ENCODE measurements at regions not wholly inside any gene's neighbourhood (a gene's known extent, or its start where the extent isn't known, plus 50 kb on each side); places are given as distances from the start of the nearest gene placed in this dataset.

DNA sequence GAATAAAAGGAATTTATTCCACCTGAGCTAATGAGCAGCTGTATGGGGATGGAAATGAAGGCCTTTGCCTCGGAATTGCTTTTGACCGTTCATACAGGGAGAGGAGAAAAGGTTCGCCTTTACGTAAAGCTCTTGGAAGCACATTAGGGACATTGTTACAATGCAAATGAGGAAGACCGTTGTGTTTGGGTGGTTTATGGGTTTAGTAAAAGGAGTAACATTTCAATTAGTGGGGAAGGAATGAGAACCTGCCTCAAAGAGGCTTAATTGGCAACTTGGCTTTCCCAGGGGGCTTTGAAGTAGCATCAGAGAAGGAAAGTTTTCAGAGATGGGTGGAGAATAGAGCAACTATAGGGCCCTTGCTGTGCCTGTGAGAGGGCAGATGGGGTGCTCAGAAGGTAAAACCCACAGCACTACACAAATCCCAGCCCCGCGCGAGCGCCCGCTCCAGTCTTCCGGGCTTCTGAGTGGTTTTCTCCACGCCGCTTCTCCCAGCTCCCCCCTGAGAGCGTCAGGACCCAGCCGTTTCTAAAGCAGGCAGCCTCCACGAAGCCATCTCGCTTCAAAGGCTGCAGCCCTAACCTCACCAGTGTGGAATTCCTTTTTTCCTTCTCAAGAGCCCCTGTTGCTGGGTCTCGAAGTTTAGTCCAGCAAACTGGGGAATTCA lies 192.0 kb upstream of the HES1 start:
- Mint-ChIP-seq H3K36me3 (ENCODE audit: low read depth) (no peaks in the 10 kb centered on the region), H3K27me3 (peaks cover 27% of the 10 kb centered on the region), H3K4me3 (no peak overlapping the region), H3K27ac (no peak overlapping the region), H3K4me1 (peaks cover 4% of the 10 kb centered on the region)
- no peaks in the 10 kb centered on the region for H3K9me3 ChIP-seq (ENCODE audit: control insufficient read depth, low read length, poor library complexity, severe bottlenecking)
- DNase-seq (no peak), ATAC-seq (no peak)

DNA sequence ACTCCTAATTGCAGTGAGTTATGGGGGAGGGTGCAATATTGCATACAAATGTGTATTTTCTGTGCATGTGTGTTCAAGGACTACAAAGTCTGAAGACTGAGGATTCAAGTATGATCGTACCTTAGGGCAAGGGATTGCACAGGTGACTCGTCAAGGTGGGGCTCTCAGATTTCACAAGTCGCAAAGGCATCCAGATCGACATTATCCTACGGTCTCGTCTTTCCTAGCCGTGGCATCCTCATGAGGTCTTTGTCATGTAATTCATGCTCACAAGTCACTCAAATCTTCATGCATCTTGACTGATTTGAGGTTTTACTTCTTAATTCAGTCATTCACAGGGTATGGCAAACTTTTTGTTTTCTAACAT lies 191.4 kb upstream of the HES1 start:
- ATAC-seq (no peak), DNase-seq (no peak)
- H3K36me3 Mint-ChIP-seq (ENCODE audit: low read depth) = no peaks in the 10 kb centered on the region
- peaks cover 4% of the 10 kb centered on the region for H3K4me1 Mint-ChIP-seq
- peaks cover 32% of the 10 kb centered on the region for H3K27me3 Mint-ChIP-seq
- H3K4me3 Mint-ChIP-seq = no peak overlapping the region
- no peak overlapping the region for H3K27ac Mint-ChIP-seq
- no peaks in the 10 kb centered on the region for H3K9me3 ChIP-seq (ENCODE audit: control insufficient read depth, low read length, poor library complexity, severe bottlenecking)

DNA sequence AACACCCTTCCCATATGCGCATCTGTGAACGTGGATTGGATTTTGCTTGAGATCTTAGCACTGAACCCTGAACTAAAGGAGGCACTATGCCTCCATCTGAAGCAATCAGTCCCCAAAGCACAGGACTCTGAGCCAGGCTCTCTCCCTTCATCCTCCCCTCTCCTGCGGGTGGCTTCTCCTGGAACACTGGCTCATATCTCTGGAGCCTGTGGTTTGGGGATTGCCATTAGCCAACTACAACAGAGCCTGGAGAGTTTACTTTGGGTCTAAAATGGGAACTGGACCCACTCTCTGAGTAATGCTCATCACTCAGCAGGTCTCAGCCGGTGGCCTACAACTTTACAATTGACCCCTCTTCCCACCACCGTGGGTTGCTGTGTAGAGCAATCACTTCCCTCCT lies 190.8 kb upstream of the HES1 start:
- peaks cover 4% of the 10 kb centered on the region for H3K4me1 Mint-ChIP-seq
- no peak for ATAC-seq
- DNase-seq = no peak

DNA sequence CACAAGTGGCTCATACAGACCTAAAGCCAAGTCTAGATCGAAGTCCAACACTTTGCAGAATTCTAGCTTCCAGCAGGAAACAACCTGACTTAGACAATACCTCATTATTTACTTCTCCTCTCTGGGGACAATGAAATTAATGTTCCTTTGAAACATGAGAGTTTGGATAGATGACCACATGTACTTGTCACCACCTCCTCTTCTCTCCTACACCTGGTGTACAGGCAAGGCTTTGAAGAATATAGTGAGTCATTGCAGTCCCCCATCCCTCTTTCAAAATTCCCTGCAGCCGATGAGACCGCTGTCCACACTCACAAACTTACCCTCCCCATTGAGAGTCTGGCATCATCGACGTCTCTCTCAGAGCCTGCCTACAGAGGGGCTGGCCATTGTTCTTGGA lies 189.0 kb upstream of the HES1 start:
- ATAC-seq = no peak
- Mint-ChIP-seq H3K4me1 (peaks cover 4% of the 10 kb centered on the region), H3K4me3 (no peak overlapping the region), H3K27ac (no peak overlapping the region), H3K27me3 (peaks cover 43% of the 10 kb centered on the region), H3K36me3 (ENCODE audit: low read depth) (no peaks in the 10 kb centered on the region)
- DNase-seq = no peak
- no peaks in the 10 kb centered on the region for H3K9me3 ChIP-seq (ENCODE audit: control insufficient read depth, low read length, poor library complexity, severe bottlenecking)

More for the DNA sequence above, 190.8 kb upstream of the HES1 start:
- no peaks in the 10 kb centered on the region for H3K9me3 ChIP-seq (ENCODE audit: control insufficient read depth, low read length, poor library complexity, severe bottlenecking)
- Mint-ChIP-seq H3K36me3 (ENCODE audit: low read depth) (no peaks in the 10 kb centered on the region), H3K27me3 (peaks cover 37% of the 10 kb centered on the region), H3K4me3 (no peak overlapping the region), H3K27ac (no peak overlapping the region)

DNA sequence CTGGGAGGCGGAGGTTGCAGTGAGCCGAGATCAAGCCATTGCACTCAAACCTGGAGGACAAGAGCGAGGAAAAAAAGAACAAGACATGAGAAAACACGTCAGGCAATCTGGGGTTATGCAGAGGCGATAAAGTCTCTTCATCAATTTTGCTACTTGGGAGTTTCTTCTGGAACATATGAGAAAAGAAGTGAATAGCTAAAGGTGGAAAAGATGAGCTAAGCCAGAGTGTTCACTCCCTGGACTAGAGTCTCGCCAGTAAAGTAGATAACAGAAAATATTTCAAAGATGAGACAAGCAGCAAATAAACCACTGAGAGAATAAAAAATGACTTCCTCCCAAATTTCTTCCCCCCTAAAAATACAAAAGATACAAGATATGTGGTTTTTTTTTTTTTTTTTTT lies 188.4 kb upstream of the HES1 start:
- DNase-seq = no peak
- ATAC-seq = no peak
- Mint-ChIP-seq H3K27ac (no peak overlapping the region), H3K27me3 (peaks cover 43% of the 10 kb centered on the region), H3K36me3 (ENCODE audit: low read depth) (no peaks in the 10 kb centered on the region), H3K4me1 (peaks cover 4% of the 10 kb centered on the region), H3K4me3 (no peak overlapping the region)
- no peaks in the 10 kb centered on the region for H3K9me3 ChIP-seq (ENCODE audit: control insufficient read depth, low read length, poor library complexity, severe bottlenecking)

DNA sequence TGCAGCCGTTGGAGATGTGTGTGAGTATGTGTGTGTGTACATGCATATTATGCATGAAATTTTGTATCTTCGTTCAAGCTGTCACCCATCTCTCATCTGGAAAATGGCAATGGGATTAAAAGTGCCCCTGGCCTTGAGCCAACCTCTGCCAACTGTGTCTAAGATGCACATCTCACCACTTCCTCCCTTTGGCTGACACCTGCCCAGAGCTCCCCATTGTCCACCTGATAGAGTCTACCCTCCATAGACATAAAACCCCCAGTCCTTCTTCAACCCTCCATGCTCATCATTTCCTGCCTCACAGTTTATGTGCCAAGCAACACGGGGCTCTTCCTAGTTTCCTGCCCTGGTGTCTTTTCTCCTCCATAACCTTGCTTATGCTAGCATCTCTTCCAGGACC lies 187.5 kb upstream of the HES1 start:
- Mint-ChIP-seq H3K4me1 (peaks cover 4% of the 10 kb centered on the region), H3K27me3 (peaks cover 43% of the 10 kb centered on the region), H3K36me3 (ENCODE audit: low read depth) (no peaks in the 10 kb centered on the region), H3K4me3 (no peak overlapping the region), H3K27ac (no peak overlapping the region)
- no peak for DNase-seq
- ATAC-seq = no peak
- H3K9me3 ChIP-seq (ENCODE audit: control insufficient read depth, low read length, poor library complexity, severe bottlenecking) = no peaks in the 10 kb centered on the region

DNA sequence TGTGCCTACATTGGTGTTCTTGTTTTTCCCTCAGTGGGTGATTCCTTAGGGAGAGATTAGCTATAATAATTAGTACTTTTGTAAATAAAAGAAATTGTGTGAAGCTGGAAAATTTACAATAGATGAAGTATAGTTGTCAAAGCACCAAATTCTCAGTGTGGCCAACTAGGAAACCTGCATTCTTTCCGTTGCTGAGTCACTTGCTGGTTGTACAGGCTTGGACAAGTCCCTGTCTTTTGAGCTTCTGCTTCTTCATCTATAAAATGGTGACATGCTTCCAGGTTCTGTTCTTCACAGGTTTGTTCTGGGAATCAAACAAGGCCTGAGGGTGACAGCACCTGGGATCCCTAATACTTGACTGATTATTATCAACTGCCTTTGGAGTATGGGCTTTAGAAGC lies 184.1 kb upstream of the HES1 start:
- Mint-ChIP-seq H3K36me3 (ENCODE audit: low read depth) (no peaks in the 10 kb centered on the region), H3K27ac (no peak overlapping the region), H3K4me3 (no peak overlapping the region), H3K4me1 (peaks cover 4% of the 10 kb centered on the region), H3K27me3 (peaks cover 28% of the 10 kb centered on the region)
- peaks cover 3% of the 10 kb centered on the region for H3K9me3 ChIP-seq (ENCODE audit: control insufficient read depth, low read length, poor library complexity, severe bottlenecking)
- DNase-seq (no peak), ATAC-seq (no peak)

DNA sequence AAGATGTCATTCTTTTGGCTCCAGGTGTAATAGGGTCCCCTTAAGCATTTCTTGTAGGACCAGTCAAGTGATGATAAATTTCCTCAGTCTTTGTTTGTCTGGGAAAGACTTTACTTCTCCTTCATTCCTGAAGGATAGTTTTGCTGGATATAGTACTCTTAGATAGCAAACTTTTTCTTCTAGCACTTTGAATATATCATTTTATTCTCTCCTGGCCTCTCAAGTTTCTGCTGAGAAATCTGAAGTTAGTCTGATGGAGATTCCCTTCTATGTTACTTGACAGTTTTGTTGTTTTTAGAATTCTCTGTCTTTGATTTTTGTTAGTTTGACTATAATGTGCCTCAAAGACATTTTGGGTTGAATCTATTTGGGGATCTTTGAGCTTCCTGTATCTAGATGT lies 181.2 kb upstream of the HES1 start:
- DNase-seq (no peak), ATAC-seq (no peak)
- Mint-ChIP-seq H3K27ac (no peak overlapping the region), H3K4me1 (no peaks in the 10 kb centered on the region), H3K4me3 (no peak overlapping the region), H3K27me3 (peaks cover 22% of the 10 kb centered on the region), H3K36me3 (ENCODE audit: low read depth) (no peaks in the 10 kb centered on the region)
- peaks cover 3% of the 10 kb centered on the region for H3K9me3 ChIP-seq (ENCODE audit: control insufficient read depth, low read length, poor library complexity, severe bottlenecking)

DNA sequence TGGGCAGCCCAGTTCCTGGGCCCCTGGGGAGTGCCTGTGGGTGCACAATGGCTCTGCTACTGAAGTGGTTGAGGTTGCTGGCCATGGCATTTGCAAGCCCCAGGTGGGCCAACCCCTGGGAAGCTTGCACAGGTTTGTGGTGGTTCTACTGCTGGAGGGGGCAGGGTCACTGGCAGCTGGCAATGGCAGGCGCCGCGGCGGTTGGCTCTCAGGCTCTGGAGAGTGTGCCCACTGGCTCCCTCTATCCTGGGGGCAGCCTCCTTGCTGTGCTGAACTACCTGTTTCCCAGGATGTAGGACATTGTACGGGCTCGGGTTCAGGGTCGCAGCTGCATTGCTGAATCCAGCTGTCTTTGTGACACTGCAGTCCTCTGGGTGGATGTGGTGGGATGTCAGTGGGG lies 180.2 kb upstream of the HES1 start:
- Mint-ChIP-seq H3K27me3 (peaks cover 29% of the 10 kb centered on the region), H3K27ac (no peak overlapping the region), H3K4me3 (no peak overlapping the region), H3K4me1 (no peaks in the 10 kb centered on the region), H3K36me3 (ENCODE audit: low read depth) (no peaks in the 10 kb centered on the region)
- H3K9me3 ChIP-seq (ENCODE audit: control insufficient read depth, low read length, poor library complexity, severe bottlenecking) = peaks cover 3% of the 10 kb centered on the region
- no peak for DNase-seq
- ATAC-seq = no peak

DNA sequence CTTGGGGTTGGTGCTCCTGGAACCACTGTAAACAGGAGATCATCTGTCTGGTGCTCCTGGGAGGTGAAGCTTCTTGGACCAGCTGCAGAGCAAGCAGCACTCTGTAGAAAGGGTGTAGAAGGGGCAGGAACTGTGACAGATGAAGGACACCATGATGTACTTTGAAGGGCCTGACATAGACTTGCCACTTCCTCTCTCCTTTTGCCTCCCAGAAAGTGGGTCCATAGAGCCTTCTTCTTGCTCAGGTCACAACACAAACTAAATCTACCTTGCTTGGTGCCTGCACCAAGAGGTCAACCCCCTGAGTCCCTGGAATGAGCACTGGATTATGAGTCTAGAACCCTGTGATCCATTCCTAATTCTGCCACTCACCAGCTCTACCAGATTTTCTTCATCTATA lies 176.1 kb upstream of the HES1 start:
- no peak overlapping the region for H3K4me3 Mint-ChIP-seq
- peaks cover 62% of the 10 kb centered on the region for H3K27me3 Mint-ChIP-seq
- H3K36me3 Mint-ChIP-seq (ENCODE audit: low read depth) = no peaks in the 10 kb centered on the region
- peaks cover 3% of the 10 kb centered on the region for H3K9me3 ChIP-seq (ENCODE audit: control insufficient read depth, low read length, poor library complexity, severe bottlenecking)
- DNase-seq (no peak), ATAC-seq (no peak)
- no peak overlapping the region for H3K27ac Mint-ChIP-seq
- H3K4me1 Mint-ChIP-seq = peaks cover 4% of the 10 kb centered on the region

DNA sequence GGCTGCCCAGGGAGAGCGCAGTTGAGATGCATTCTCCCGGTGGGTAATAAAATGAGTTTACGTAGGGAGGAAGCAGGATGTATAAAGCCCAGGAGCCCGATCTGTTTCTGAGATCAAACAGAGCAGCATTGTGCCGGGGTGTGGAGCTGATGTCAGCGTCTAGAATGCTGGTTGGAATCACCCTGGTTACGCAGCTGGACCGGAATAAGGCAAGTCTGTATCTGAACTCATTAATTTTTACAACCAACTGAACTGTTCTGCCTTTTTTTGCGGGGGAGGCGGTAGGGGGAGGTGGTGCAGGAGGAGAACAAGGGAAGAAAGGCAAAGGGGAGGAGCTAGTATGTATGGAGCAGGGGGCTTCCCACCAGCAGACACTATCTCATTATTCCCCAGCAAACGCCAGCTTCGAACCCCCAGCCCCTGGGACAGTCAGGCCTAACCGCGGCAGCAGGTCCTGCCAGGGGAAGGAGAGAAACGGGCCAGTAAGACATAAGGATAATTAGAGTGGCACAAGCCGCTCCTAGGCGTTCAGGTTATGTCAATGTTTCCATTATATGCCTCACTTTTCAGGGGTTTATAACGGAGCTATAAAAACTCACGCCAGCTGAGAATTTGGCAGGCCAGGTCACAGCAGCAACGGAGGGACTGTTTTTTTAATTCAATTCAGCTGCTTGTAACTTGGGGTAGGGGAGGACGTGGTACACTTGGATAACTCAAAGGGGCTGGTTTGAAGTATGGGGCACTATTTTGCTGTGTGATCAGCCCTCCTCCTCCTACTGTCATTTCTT lies 175.3 kb upstream of the HES1 start:
- peaks cover 4% of the 10 kb centered on the region for H3K4me1 Mint-ChIP-seq
- H3K4me3 Mint-ChIP-seq = no peak overlapping the region
- DNase-seq (no peak), ATAC-seq (no peak)
- H3K27me3 Mint-ChIP-seq = peaks cover 70% of the 10 kb centered on the region
- no peaks in the 10 kb centered on the region for H3K9me3 ChIP-seq (ENCODE audit: control insufficient read depth, low read length, poor library complexity, severe bottlenecking)
- H3K36me3 Mint-ChIP-seq (ENCODE audit: low read depth) = no peaks in the 10 kb centered on the region
- H3K27ac Mint-ChIP-seq = no peak overlapping the region

DNA sequence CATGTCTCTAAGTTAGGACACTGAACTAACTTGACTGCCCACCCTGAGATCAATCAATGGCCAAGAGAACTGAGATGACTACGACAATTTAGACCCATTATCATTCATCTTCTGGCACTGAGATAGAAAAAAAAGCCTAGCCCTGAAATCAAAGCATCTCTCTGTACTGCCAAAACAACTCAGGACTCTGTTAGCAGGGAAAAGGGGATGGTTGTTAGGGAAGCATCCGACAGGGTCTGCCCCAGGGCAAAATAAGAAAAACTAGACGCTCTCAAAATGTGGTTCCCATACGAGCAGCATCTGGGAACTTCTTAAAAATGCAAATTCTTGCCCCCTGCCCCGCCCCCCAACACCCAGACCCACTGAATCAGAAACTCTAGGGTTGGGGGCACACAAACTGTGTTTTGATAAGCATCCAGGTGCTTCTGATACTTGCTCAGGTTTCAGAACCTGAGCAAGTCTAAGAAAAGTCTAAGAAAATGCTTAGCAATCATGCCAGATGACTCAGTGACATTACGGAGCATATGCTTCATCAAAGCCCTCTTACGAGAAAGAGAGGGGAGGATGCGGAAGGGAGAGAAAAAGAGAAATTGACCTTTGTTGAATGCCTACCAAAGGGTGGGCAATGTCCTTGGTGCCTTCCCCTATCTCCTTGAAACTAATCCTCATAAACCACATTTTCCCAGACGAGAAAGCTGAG lies 172.8 kb upstream of the HES1 start:
- no peaks in the 10 kb centered on the region for H3K9me3 ChIP-seq (ENCODE audit: control insufficient read depth, low read length, poor library complexity, severe bottlenecking)
- peaks cover 82% of the 10 kb centered on the region for H3K27me3 Mint-ChIP-seq
- ATAC-seq = no peak
- peaks cover 4% of the 10 kb centered on the region for H3K4me1 Mint-ChIP-seq
- H3K4me3 Mint-ChIP-seq = no peak overlapping the region
- H3K27ac Mint-ChIP-seq = no peak overlapping the region
- no peaks in the 10 kb centered on the region for H3K36me3 Mint-ChIP-seq (ENCODE audit: low read depth)
- DNase-seq = no peak

DNA sequence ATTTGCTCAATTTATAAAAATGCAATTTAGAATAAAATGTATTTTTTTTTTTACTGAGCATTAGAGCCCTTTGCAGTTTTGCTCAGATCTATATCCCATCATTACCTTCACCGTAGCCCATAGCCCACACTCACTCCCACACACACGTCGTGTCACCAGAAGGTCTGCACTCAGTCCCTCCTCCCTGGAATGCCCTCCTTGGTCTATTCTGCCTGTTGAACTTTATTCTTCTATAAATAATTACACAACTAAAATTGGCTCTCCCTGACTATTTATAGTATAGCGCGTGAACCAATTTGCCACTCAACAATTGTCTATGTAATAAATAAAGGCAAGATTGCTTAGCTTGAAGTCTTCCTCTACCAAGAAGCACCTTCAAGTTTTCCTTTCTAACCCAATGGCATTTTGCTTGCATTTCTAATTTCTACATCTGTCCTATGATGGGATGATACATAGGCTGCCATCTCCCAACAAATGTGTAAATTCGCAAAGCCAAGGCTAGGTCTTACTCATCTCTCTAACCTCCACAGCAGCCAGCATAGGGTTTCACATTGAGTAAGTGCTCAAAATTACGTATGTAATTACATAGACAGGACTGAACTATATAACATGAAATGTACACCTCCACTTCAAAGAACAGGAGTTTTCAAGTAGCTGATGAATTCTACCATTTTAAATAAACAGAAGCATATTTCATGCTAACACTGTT lies 172.0 kb upstream of the HES1 start:
- H3K9me3 ChIP-seq (ENCODE audit: control insufficient read depth, low read length, poor library complexity, severe bottlenecking) = no peaks in the 10 kb centered on the region
- ATAC-seq = no peak
- H3K27ac Mint-ChIP-seq = no peak overlapping the region
- peaks cover 84% of the 10 kb centered on the region for H3K27me3 Mint-ChIP-seq
- no peak for DNase-seq
- H3K36me3 Mint-ChIP-seq (ENCODE audit: low read depth) = no peaks in the 10 kb centered on the region
- H3K4me1 Mint-ChIP-seq = peaks cover 4% of the 10 kb centered on the region
- no peak overlapping the region for H3K4me3 Mint-ChIP-seq
